IPS-18a (cell line): ENCODE measurements at regions not wholly inside any gene's neighbourhood (a gene's known extent, or its start where the extent isn't known, plus 50 kb on each side); places are given as distances from the start of the nearest gene placed in this dataset.

Experiments used
- H3K27ac ChIP-seq: one replicate; pipeline ENCODE4 v1.5.1; 2013; ENCODE audit warnings: low read length
- H3K27me3 ChIP-seq: one replicate; pipeline ENCODE4 v1.6.1; 2013; ENCODE audit warnings: mild to moderate bottlenecking, low read length; ENCODE audit not compliant: control insufficient read depth, insufficient read depth
- H3K36me3 ChIP-seq: one replicate; pipeline ENCODE4 v1.6.1; 2013; ENCODE audit warnings: low read depth, low read length; ENCODE audit not compliant: control insufficient read depth
- H3K4me1 ChIP-seq: one replicate; pipeline ENCODE4 v1.6.1; 2013; ENCODE audit warnings: low read depth, low read length; ENCODE audit not compliant: control insufficient read depth
- H3K4me3 ChIP-seq: one replicate; pipeline ENCODE4 v1.5.1; 2013; ENCODE audit warnings: low read length
- H3K9ac ChIP-seq: one replicate; pipeline ENCODE4 v1.6.1; 2013; ENCODE audit warnings: mild to moderate bottlenecking, low read length, moderate library complexity
- H3K9me3 ChIP-seq: one replicate; pipeline ENCODE4 v1.6.1; 2013; ENCODE audit warnings: low read depth, low read length; ENCODE audit not compliant: control insufficient read depth

GRCh38 chr18:41482501-41482900 lies 472.5 kb upstream of the PIK3C3 start:
- Histone ChIP-seq H3K27me3 (no peaks in the 10 kb centered on the region), H3K27ac (no peak overlapping the region), H3K9me3 (no peaks in the 10 kb centered on the region), H3K9ac (no peak overlapping the region), H3K4me1 (peaks cover 13% of the 10 kb centered on the region), H3K36me3 (no peaks in the 10 kb centered on the region), H3K4me3 (no peak overlapping the region)

GRCh38 chr18:41466436-41467160 lies 488.4 kb upstream of the PIK3C3 start:
- Histone ChIP-seq H3K27ac (no peak overlapping the region), H3K4me3 (no peak overlapping the region), H3K9me3 (no peaks in the 10 kb centered on the region), H3K9ac (no peak overlapping the region), H3K4me1 (peaks cover 14% of the 10 kb centered on the region), H3K27me3 (no peaks in the 10 kb centered on the region), H3K36me3 (no peaks in the 10 kb centered on the region)

- Histone ChIP-seq H3K9me3 (no peaks in the 10 kb centered on the region), H3K9ac (no peak overlapping the region), H3K36me3 (no peaks in the 10 kb centered on the region)
Observed at GRCh38 chr18:41465386-41465785, 489.6 kb upstream of the PIK3C3 start.

GRCh38 chr18:41464278-41464677 lies 490.8 kb upstream of the PIK3C3 start:
- H3K27me3 ChIP-seq: no peaks in the 10 kb centered on the region
- H3K4me1 ChIP-seq: peaks cover 12% of the 10 kb centered on the region
- no peaks in the 10 kb centered on the region for H3K36me3 ChIP-seq
- no peaks in the 10 kb centered on the region for H3K9me3 ChIP-seq
- no peak overlapping the region for H3K9ac ChIP-seq
- no peak overlapping the region for H3K4me3 ChIP-seq
- no peak overlapping the region for H3K27ac ChIP-seq

More at GRCh38 chr18:41465386-41465785, 489.6 kb upstream of the PIK3C3 start:
- no peak overlapping the region for H3K27ac ChIP-seq
- H3K4me1 ChIP-seq: peaks cover 12% of the 10 kb centered on the region
- no peaks in the 10 kb centered on the region for H3K27me3 ChIP-seq
- no peak overlapping the region for H3K4me3 ChIP-seq

- Histone ChIP-seq H3K4me3 (no peak overlapping the region), H3K9me3 (no peaks in the 10 kb centered on the region), H3K36me3 (no peaks in the 10 kb centered on the region), H3K27me3 (no peaks in the 10 kb centered on the region), H3K9ac (no peak overlapping the region), H3K27ac (no peak overlapping the region), H3K4me1 (peaks cover 12% of the 10 kb centered on the region)
Observed at GRCh38 chr18:41462946-41463345, 492.1 kb upstream of the PIK3C3 start.

- H3K36me3 ChIP-seq: no peaks in the 10 kb centered on the region
- H3K27ac ChIP-seq: no peak overlapping the region
- H3K27me3 ChIP-seq: no peaks in the 10 kb centered on the region
- no peak overlapping the region for H3K4me3 ChIP-seq
- H3K9ac ChIP-seq: no peak overlapping the region
- H3K9me3 ChIP-seq: no peaks in the 10 kb centered on the region
- H3K4me1 ChIP-seq: peaks cover 12% of the 10 kb centered on the region
Observed at GRCh38 chr18:41461114-41461513, 493.9 kb upstream of the PIK3C3 start.

- Histone ChIP-seq H3K27me3 (no peaks in the 10 kb centered on the region), H3K27ac (no peak overlapping the region), H3K4me3 (no peak overlapping the region), H3K9me3 (no peaks in the 10 kb centered on the region), H3K9ac (no peak overlapping the region), H3K36me3 (no peaks in the 10 kb centered on the region), H3K4me1 (peaks cover 12% of the 10 kb centered on the region)
Observed at GRCh38 chr18:41459656-41460055, 495.4 kb upstream of the PIK3C3 start.

- Histone ChIP-seq H3K4me3 (no peak overlapping the region), H3K27ac (no peak overlapping the region), H3K27me3 (no peaks in the 10 kb centered on the region), H3K4me1 (no peaks in the 10 kb centered on the region), H3K9ac (no peak overlapping the region), H3K9me3 (no peaks in the 10 kb centered on the region), H3K36me3 (no peaks in the 10 kb centered on the region)
Observed at GRCh38 chr18:41458376-41458775, 496.7 kb upstream of the PIK3C3 start.

GRCh38 chr18:41457765-41458326 lies 497.2 kb upstream of the PIK3C3 start:
- no peaks in the 10 kb centered on the region for H3K27me3 ChIP-seq
- H3K4me3 ChIP-seq: no peak overlapping the region
- no peaks in the 10 kb centered on the region for H3K36me3 ChIP-seq
- H3K4me1 ChIP-seq: no peaks in the 10 kb centered on the region
- no peak overlapping the region for H3K9ac ChIP-seq
- H3K27ac ChIP-seq: no peak overlapping the region
- no peaks in the 10 kb centered on the region for H3K9me3 ChIP-seq

- Histone ChIP-seq H3K27me3 (no peaks in the 10 kb centered on the region), H3K4me3 (no peak overlapping the region), H3K4me1 (no peaks in the 10 kb centered on the region), H3K9ac (no peak overlapping the region), H3K9me3 (no peaks in the 10 kb centered on the region), H3K27ac (no peak overlapping the region), H3K36me3 (no peaks in the 10 kb centered on the region)
Observed at GRCh38 chr18:41456831-41457230, 498.2 kb upstream of the PIK3C3 start.

GRCh38 chr18:41449612-41450011 lies 505.4 kb upstream of the PIK3C3 start:
- H3K27ac ChIP-seq: no peak overlapping the region
- H3K27me3 ChIP-seq: no peaks in the 10 kb centered on the region
- no peak overlapping the region for H3K4me3 ChIP-seq
- no peak overlapping the region for H3K9ac ChIP-seq
- H3K9me3 ChIP-seq: no peaks in the 10 kb centered on the region
- H3K36me3 ChIP-seq: no peaks in the 10 kb centered on the region
- H3K4me1 ChIP-seq: no peaks in the 10 kb centered on the region

- H3K4me3 ChIP-seq: no peak overlapping the region
- H3K9ac ChIP-seq: no peak overlapping the region
- no peaks in the 10 kb centered on the region for H3K9me3 ChIP-seq
- H3K36me3 ChIP-seq: no peaks in the 10 kb centered on the region
- H3K27ac ChIP-seq: no peak overlapping the region
- no peaks in the 10 kb centered on the region for H3K27me3 ChIP-seq
- H3K4me1 ChIP-seq: no peaks in the 10 kb centered on the region
Observed at GRCh38 chr18:41444943-41445342, 510.1 kb upstream of the PIK3C3 start.
